MV-4-11 (cell line): ENCODE measurements at regions not wholly inside any gene's neighbourhood (a gene's known extent, or its start where the extent isn't known, plus 50 kb on each side); places are given as distances from the start of the nearest gene placed in this dataset.
A peak's percentile ranks its signal among the peaks of the same experiment; 100 is the strongest.

Experiments
- DNase-seq: peaks from one replicate; lab custom pipeline; 2025; lab: John Stamatoyannopoulos, UW

DNA sequence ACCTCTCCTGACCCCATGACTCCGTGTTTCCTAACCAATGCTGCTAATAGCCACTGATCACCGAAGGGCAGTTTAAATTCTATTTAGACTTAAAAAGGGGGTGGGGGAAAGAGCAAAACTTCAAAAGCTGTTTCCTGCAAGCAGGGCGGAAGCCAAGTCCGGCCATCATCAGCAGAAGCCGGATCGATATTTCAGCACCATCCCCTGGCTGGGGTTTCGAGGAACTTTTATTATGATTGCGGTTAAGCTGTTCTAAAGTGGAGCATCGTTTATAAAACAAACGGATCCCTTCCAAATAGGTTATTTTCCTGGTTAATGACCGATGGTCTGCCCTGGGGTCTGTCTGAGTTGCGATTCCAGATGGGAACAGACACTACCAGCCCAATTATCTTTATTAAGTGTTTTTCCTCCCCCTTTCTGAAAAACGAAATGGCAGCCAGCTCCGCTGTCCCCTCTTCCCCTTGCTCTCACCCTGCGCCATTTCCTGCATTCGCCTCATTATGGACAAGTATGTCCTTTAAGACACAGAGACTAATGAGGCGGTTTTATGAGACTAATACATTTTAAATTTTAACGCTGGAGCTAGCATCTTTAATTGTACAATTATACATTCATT, 76.1 kb upstream of the IRX3 start:
- no peak for DNase-seq

DNA sequence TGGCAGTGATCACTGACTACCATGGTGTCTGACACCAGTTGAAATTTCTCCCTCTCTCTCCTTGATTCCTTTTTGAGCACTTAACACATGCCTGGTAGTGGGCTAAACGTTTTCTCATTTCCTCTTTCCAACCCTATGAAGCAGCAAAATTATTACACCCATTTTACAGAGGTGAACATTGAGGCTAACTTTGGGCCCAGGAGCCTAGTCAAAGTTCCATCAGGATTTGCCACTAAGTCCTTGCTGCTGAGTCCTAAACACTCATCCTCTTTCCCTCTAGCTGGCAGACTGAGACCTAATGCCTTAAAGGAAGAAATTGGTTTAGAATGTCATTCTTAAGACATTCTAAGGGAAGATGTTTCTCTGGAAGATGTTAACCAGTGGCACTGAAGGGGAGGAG, 74.7 kb upstream of the IRX3 start:
- peak; percentile 13 for DNase-seq

DNA sequence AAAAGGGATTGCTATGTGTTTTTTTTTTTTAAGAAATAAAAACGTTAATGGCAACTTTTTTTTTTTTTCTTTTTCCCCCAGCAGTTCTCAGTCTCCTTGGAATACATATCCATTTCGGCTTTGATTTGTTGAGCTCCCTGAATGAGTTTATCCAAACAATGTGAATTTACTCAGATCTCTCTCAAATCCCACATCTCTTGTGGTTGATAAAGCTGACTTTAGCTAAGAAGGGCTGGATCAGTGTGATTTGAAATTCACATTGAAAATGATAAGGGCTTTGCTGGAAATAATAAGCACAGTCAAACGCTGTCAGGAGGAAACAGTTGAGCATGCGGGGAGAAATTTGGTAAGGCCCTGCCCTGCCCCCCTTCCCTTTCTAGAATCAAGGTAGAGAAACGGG, 74.1 kb upstream of the IRX3 start:
- DNase-seq = no peak

- no peak for DNase-seq
Observed at GRCh38 chr16:54359555-54359954, 73.0 kb upstream of the IRX3 start.

DNA sequence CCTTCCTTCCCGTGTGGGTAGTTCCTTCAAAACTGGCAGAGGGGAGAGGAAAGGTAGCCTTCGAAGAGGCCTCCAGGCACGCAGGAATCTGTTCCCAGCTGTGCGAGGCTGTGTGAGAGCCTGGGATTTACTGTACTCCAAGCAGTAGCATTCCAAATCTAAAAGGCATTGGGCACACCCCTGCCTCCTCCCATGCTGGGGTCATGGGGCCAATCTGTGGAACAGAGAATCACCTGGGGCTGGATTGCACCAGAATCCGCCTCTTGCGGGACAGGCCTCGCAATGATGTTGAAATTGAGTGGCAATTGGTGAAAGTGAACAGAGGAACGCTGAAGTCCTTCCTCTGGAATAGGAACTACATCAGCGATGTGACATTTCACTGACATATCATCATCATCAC, 72.5 kb upstream of the IRX3 start:
- peak; percentile 37 for DNase-seq

DNA sequence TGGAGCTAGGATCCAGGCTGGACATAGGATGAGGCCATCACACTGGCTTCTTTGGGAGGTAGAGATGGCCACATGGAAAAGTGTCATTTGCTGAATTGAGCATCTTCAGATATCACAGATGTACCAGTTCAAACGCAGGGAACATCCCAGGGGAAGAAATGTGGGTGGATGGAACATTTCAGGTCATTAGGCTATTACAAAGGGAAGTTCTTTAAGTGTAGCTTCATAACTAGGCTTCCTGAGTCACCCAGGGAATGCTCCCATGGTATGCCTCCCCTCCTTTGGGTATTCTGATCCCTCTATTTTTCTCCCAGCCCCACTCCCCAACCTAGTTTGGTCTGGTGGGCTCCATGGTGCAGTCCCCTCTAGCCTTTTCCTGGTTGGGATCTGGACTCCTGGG, 69.8 kb upstream of the IRX3 start:
- DNase-seq = no peak

GRCh38 chr16:54355251-54355650, 68.7 kb upstream of the IRX3 start:
- DNase-seq = peak; percentile 59

- DNase-seq = no peak
Observed at GRCh38 chr16:54353097-54353496, 66.5 kb upstream of the IRX3 start.

DNA sequence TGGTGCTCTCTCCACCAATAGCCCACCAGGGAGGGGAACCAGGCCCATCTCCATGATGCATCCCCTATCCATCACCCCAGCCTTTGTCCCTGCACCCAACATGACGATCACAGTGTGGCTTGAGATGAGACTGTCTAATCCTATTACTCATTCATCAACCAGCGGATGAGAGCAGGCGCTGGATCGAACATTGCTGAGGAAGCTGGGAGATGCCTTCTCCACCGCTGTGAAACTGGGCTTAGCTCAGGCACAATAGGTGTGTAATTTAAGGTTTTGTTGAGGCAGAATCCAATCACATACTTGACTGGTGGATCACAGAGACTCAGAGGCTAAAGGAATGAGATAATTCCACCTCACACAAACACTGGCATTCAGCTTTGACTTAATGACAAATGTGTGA, 64.6 kb upstream of the IRX3 start:
- DNase-seq = no peak

GRCh38 chr16:54347961-54348360, 61.4 kb upstream of the IRX3 start:
- no peak for DNase-seq

DNA sequence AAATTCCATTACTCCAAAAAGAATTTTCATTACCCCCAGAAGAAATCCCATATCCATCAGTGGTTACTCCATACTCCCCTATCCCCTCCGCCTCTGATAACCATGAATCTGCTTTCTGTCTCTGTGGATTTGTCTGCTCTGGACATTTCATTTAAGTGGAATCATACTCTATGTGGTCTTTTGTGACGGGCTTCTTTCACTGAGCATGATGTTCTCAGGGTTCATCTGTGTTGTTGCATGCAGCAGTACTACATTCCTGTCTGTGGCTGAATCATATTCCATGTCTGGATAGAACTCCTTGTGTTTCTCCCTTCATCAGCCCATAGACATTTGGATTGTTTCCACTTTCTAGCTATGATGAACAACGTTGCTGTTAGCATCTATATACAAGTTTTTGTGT, 59.5 kb upstream of the IRX3 start:
- no peak for DNase-seq

GRCh38 chr16:54344646-54345630, 58.4 kb upstream of the IRX3 start:
- DNase-seq = no peak

DNA sequence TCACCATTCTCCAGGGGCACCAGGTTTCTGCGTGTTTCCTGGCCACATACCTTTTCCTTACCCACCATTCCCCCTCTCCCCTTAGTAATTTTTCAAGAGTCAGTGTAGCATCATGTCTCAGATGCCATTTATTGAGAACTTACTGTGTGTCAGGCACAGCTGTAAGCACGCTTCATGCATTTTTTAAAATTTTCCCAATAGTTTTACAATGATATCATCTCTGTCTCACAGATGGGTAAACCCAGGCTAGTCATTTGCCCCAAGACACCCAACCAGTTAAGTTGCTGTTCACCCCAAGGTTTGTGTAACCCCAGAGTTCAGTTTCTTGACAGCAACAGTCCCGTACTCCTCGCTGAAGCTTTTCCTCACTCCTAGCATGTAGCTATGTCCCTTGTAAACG, 56.4 kb upstream of the IRX3 start:
- no peak for DNase-seq

- DNase-seq = peak; percentile 10
Observed at GRCh38 chr16:54341892-54342776, 55.5 kb upstream of the IRX3 start.

- DNase-seq = no peak
Observed at GRCh38 chr16:54340531-54340930, 53.9 kb upstream of the IRX3 start.

GRCh38 chr16:54336631-54337204, 50.1 kb upstream of the IRX3 start:
- no peak for DNase-seq
